Upper lobe of left lung (tissue), 4 donors: ENCODE measurements at regions not wholly inside any gene's neighbourhood (a gene's known extent, or its start where the extent isn't known, plus 50 kb on each side); places are given as distances from the start of the nearest gene placed in this dataset.

Source experiments
- EP300 ChIP-seq, 4 donors: sonication (generic); formaldehyde crosslinking; IDR thresholded peaks; one replicate each; pipeline ENCODE4 v1.5.1; 2017; ENCODE audit warnings: antibody characterized with exemption in 4 of 4, control low read depth in 2 of 4
- POLR2A ChIP-seq, 4 donors: fragments of 450-650 bp; IDR thresholded peaks; one replicate each; pipeline ENCODE4 v1.5.1; 2016 to 2017; ENCODE audit warnings: antibody characterized with exemption in 4 of 4, mild to moderate bottlenecking in 2 of 4
- POLR2AphosphoS5 ChIP-seq, 2 donors: sonication (generic); formaldehyde crosslinking; IDR thresholded peaks; one replicate each; pipeline ENCODE4 v1.5.1; 2017; ENCODE audit warnings: antibody characterized with exemption in 2 of 2
- TF ChIP-seq, protein P1 (sequence below), 6 experiments: fragments of 450-650 bp in 4 of 6; fragments of 200-600 bp in 2 of 6; sonication (generic) in 2 of 6; IDR thresholded peaks; one replicate each; pipeline ENCODE4 v1.5.1; 2016 to 2019; ENCODE audit warnings: antibody characterized with exemption in 6 of 6

DNA sequence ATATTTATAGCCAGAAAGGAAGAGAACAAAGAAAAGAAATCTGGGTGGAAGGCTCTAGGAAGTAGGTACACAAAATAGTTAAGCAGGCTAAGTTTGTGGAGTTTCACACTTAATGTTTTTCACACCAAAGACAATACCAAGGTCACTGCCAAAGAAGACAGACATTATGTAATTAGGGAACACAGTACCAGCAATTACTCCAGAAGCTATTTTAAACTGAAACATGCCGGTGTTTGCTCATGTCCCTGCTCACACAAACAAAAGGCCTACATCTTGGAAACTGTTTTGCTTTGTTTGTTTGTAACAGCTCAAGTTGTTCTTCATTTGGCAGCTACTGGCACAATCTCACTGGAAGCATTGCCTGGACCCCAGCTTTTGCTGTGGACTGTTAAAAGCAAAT, 88.5 kb upstream of the DAB1 start:
- TF ChIP-seq, protein P1, sequence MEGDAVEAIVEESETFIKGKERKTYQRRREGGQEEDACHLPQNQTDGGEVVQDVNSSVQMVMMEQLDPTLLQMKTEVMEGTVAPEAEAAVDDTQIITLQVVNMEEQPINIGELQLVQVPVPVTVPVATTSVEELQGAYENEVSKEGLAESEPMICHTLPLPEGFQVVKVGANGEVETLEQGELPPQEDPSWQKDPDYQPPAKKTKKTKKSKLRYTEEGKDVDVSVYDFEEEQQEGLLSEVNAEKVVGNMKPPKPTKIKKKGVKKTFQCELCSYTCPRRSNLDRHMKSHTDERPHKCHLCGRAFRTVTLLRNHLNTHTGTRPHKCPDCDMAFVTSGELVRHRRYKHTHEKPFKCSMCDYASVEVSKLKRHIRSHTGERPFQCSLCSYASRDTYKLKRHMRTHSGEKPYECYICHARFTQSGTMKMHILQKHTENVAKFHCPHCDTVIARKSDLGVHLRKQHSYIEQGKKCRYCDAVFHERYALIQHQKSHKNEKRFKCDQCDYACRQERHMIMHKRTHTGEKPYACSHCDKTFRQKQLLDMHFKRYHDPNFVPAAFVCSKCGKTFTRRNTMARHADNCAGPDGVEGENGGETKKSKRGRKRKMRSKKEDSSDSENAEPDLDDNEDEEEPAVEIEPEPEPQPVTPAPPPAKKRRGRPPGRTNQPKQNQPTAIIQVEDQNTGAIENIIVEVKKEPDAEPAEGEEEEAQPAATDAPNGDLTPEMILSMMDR (IDR thresholded peaks at IDR 0.05) = no peak
- TF ChIP-seq POLR2A (IDR thresholded peaks at IDR 0.05) = no peak
- TF ChIP-seq EP300 (IDR thresholded peaks at IDR 0.05) = no peak
- no peak for TF ChIP-seq POLR2AphosphoS5 (IDR thresholded peaks at IDR 0.05)
